ENCODE measurements at regions not wholly inside any gene's neighbourhood (a gene's known extent, or its start where the extent isn't known, plus 50 kb on each side); places are given as distances from the start of the nearest gene placed in this dataset.
"Not testable (repeated sequence)": the region's sequence is repeated elsewhere in the genome, so short reads cannot be mapped to it uniquely, and the experiment has no call there.

DNA sequence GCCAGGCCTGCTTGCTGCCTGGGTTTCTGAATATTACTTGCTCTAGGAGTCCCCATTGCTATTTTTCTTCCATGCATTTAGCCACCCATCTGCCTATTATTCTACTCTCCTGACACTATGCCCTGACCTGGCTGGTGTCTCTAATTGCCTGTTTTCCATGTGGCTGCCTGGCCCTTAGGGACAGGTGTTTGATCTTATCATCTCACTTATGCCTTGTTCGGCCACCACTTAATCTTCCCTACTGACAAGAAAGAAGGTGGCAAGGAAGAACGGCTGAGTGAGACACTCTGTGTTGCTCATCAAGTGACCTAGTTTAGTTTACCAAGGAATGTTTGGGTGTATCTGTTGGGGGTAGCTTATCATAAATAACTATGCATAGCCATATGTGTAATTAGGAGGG lies 50.4 kb upstream of the RAPH1 start:
- no peak for DNase-seq (ENCODE audit: low read depth in 2 of 3, low spot score in 2 of 3)

DNA sequence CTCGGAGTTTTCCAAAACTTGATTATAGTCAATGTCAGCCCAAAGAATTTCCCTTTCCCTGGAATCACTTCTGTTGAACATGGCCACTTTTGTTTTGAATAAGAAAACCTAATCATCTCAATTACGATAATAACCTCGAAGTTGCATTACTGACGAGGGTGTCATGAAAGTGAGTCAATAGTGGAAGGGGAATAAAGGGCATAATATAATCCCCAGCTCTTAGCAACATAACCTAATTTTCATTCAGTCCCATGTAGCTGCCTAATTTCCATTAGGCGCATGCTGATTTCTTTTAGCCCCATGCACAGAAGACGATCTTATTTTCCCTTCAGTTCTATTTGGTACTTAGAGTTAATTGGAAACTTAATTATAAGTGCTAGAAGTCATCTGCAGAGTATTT lies 51.1 kb upstream of the RAPH1 start:
- DNase-seq (ENCODE audit: low read depth in 2 of 3, low spot score in 2 of 3): no peak

DNA sequence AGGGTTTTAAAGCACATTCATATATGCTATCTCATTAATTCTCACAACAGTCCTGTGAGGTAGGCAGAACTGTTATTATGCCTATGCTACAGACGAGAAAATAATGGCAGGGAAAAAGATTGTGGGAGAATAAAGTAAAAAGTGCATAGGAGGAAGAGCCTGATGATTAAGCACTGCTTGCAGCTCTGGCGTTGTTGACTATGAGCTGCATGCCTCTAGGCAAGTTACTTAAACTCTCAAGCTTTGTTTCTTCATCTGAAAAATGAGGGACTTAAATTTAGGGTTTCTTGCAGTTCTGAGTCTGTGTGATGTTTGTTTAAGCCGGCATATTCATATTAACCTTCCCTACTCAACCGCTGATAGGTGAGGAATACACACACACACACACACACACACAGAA lies 51.6 kb upstream of the RAPH1 start:
- no peak for DNase-seq (ENCODE audit: low read depth in 2 of 3, low spot score in 2 of 3)

DNA sequence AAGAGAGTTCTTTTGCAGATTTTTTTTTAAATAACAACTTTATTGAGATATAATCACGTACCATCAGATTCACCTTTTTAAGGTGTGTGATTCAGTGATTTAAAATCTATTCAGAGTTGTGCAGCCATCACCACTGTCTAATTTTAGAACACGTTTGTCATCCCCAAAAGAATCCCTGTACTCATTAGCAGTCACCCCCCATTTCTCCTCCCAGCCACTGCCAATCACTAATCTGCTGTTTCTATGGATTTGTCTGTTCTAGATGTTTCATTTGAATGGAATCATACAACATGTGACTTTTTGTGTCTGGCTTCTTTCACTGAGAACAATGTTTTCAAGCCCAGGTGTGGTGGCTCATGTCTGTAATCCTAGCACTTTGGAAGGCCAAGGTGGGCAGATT lies 55.4 kb upstream of the RAPH1 start:
- DNase-seq (ENCODE audit: low read depth in 2 of 3, low spot score in 2 of 3): no peak

DNA sequence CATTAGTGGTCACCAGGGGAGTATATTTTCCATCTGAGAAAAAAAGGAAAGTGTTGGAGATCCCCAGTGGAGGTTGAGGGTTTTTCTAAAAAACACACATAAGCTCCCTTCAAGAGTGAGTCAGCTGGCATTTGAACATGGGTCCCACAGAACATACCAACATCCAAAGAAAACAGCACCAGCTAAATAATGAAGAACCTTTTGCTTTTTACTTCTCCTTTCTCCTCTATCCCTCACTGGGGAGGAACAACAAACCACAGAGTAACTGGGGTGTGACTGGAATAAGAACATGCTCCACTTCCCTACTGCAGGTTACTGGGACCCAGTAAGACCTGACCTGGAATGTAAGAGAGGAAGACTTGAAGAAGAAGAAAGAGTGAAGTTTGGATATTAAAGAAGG lies 56.5 kb upstream of the RAPH1 start:
- DNase-seq (ENCODE audit: low read depth in 2 of 3, low spot score in 2 of 3): peak in 1 of 3 donors; percentile 41

DNA sequence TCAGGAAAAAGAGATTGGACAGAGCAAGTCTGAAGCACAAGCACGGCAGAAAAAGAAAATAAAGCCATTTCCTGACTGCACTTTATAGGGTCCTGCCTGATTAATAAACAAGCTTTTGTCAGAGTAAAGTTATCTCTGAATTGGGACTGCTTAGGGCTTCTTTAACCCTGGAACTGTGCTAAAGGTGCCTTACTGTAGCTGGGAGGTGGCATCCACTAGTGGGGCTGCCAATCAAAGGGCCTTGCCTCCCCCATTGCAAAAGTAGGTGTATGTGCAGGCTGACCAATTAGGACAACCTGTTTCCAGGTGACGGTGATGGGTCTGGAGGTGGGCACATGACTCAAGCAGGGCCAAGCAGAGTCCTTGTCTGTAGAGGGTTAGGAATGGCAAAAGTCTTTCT lies 57.4 kb upstream of the RAPH1 start:
- no peak for DNase-seq (ENCODE audit: low read depth in 2 of 3, low spot score in 2 of 3)

DNA sequence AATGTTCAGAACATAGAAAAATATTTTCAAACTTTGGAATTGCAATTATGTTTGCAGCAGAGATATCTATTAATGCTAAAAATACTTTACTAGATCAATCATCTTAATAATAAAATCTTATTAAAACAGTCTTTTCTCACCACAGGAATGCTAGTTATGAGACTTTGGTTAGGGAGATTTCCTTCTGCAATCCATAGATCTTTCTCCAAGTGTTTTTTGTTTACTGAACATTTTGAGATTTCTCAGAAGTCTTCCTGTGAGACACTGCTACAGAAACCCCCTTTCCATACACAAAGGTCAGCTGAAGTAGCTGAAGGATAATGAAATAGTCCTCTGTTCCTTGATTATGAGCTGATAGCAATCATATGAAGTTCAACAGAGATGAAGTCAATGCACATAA lies 59.4 kb upstream of the RAPH1 start:
- DNase-seq (ENCODE audit: low read depth in 2 of 3, low spot score in 2 of 3): no peak

DNA sequence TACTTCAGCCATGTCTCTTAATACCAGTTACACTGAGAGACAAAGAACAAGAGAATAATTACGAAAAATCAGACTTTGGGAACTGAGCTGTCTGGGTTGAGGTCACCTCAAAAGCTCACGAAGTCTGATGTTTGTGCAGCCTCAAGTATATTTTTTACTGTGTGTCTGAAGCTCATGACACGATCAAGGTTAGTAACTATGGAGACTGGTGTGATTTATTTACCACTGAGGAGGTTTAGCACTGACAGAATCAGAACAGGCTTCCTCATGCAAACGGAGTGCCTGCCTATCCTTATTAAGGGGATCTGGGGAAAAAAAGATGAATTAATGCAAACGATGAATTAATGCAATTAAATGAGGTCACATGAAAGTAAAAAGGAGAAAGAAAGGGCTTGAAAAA lies 61.1 kb upstream of the RAPH1 start:
- DNase-seq (ENCODE audit: low read depth in 2 of 3, low spot score in 2 of 3): no peak

DNA sequence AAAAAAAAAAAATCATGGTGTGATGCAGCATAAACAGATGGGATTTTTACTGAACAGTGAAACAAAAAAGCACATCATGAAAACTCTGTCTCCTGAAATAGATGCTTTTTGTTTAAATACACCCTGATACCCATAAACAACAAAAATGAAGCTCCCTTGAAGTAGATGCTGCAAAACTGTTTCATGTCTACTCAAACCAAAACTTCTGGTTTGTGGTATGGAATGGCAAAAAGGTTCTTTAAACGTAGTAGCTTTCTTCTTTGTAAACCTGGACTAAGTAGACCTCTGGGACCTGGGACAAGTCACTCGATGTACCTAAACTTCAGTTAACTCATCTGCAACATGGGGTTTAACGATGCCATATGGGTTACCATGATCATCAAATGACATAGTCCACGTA lies 64.4 kb upstream of the RAPH1 start:
- DNase-seq (ENCODE audit: low read depth in 2 of 3, low spot score in 2 of 3): no peak

DNA sequence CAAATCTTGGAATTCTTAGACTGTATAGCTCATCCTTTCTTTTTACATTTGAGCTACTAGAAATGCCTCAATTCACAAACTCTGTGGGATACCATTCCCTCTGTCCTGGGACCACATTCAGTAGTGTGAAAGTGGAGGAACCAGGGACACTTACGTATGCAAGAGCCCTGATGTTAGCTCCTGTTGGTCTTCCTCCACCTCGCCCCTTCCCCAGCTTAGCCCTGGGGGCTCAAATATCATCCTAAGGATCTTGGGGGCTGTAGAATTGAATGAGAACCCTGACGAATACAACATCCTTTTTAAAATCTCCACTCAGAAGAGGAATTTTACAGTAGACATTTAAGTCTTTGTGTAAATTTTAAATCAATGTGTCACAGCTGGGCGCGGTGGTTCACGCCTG lies 65.2 kb upstream of the RAPH1 start:
- no peak for DNase-seq (ENCODE audit: low read depth in 2 of 3, low spot score in 2 of 3)

DNA sequence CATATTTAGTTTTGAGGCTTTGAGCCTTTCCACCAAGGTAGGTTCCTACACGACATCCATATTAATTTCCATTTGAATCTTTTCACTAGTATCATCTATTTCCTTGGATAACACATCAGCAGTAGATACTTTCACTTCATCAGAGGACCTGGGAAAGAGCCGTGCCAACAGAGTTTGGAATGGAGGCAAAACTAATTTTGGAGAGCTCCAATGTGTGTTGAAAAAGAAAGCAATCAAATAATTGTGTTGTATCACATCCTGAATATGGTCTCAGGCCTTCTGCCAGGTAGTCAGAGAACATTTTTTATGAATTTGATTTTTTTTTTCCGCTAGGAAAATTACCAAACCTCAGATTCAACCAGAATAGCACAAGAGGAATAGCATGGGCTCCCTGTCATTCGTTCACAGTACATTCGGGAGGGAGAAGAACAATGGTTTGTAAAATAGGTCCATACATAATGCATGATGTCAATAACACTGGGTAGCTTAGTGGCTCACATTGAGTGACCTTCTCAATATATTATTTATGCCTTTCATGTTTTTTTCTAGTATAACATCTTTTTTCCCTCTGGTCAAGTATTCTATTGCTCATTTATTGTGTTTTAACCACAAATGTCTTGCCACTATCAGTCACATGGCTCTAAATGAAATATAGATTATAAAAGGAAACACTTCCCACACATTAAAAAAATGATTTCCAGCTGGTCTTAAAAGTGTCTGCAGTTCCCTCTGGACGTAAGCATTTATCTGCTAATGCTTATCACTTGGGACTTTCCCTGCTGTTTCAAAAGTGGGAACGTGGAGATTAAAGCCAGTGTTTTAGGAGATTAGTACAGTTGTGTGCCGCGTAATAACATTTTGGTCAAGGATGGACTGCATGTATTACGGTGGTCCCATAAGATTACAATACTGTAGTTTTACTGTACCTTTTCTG lies 68.6 kb upstream of the RAPH1 start:
- no peak for DNase-seq (ENCODE audit: low read depth in 2 of 3, low spot score in 2 of 3)

DNA sequence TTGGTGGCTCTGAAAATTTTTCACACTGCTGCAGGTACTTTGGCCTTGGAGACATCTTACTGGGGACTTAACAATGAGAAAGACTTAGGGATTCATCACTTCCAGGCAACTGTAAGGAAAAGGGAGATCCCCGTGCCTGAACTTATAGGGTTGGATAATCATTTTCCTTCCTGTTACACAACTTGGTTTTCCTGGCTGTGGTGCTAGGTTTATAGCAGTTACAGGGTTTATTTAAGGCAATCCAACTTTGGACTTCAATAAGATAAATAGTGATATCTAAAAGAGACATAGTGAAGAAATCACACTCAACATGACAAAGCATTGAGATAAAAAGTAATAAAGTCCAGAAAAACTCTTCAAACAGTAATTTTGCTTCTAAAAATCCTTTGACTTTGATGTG lies 70.2 kb upstream of the RAPH1 start:
- DNase-seq (ENCODE audit: low read depth in 2 of 3, low spot score in 2 of 3): no peak

DNA sequence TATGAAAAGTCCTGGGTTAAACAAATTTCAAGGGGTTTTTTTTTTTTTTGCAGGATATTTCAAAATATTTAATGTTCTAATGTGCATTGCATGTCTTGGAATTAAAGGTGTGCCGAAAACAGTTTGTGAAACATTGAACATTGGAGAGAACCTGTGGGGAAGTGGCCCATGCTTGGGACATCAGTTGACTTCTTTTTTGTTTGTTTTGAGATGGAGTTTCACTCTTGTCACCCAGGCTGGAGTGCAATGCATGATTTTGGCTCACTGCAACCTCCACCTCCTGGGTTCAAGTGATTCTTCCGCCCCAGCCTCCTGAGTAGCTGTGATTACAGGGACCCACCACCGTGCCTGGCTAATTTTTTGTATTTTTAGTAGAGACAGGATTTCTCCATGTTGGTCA lies 71.0 kb upstream of the RAPH1 start:
- DNase-seq (ENCODE audit: low read depth in 2 of 3, low spot score in 2 of 3): no peak

DNA sequence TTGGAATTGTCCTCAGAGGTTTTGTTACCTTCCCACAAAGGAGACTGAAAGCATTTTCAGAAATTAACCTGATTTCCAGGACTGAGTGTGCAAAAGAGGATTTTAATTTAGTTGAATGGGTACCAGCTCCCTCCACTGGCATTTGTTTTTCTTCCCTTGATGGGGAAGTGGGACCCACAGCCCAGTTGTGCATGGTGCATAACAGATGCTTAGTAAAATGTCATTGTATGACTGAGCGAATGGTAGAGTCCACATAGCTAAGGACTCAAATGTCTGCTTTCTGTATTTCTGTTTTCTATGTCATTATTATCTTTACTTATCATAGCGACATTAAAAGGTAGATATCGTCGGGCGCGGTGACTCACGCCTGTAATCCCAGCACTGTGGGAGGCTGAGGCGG lies 75.5 kb upstream of the RAPH1 start:
- DNase-seq (ENCODE audit: low read depth in 2 of 3, low spot score in 2 of 3): no peak

DNA sequence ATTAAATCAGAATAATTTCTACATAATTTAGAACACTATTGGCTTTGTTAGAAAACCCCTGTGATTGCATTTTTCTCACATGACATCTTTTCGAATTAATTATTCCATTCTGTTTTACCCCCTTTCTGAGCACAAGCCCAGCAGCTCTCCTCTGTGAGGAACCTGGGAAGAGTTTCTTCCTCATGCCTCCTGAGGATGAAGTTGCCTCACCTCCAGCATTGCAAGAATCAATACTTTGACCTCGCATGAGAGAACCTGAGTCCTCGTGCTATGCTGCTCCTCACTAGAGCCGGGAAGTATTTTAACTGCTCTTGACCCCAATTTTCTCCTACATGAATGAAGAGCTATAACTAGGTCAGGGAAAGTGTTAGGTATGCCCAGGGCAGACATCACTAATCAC lies 77.1 kb upstream of the RAPH1 start:
- DNase-seq (ENCODE audit: low read depth in 2 of 3, low spot score in 2 of 3): no peak

DNA sequence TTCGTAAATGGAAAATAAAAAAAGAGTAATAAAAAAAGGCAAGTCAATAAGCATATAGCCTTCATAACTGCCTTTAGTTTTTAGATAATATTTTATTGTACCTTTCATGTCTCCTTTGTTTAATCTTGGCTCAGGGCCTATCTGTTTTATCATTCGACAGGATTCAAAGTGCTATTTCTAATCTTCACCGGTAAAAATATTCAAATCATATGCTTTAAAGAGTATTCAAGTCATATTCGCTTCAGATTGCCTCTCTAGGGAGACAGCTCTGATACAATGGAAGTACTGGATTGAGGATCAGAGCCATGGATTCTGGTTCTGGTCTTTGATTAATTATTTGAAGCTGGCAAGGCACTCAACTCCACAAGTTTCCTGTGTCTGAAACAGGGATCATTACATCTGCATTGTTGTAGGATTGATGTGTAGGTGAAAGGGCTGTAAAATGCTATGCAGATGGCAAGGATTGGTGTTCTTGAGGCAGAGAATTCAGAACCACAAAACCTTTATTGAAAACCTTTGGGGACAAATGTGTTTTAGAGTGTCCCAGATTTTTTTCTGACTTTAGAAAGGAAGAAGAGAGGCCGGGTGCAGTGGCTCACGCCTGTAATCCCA lies 84.3 kb upstream of the RAPH1 start:
- no peak for DNase-seq (ENCODE audit: low read depth in 2 of 3, low spot score in 2 of 3)

DNA sequence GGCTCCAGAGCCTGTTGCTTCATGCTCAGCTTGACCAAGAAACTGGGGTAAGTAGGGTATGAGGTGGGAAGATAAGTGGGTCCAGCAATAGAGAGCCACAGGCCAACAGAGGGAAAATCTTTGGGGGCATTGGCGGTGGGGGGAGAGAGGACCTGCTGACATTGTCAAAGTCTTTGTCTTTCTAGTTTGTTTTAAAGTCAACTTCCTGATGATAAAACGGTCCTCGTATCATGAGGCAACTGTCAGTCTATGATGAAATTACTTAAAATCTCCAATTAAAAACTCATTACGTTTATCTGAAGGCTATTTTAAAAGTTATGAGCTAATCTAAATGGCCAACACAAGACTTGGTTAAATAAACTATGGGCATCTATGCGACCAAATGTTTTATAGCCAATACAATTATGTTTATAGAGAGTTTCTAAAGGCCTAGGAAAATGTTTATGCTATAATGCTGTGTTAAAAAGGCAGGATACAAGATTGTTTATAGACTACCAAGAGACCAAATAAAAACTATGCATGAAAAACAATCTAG lies 84.4 kb upstream of the CD28 start:
- no peak for DNase-seq (ENCODE audit: low read depth in 2 of 3, low spot score in 2 of 3)

DNA sequence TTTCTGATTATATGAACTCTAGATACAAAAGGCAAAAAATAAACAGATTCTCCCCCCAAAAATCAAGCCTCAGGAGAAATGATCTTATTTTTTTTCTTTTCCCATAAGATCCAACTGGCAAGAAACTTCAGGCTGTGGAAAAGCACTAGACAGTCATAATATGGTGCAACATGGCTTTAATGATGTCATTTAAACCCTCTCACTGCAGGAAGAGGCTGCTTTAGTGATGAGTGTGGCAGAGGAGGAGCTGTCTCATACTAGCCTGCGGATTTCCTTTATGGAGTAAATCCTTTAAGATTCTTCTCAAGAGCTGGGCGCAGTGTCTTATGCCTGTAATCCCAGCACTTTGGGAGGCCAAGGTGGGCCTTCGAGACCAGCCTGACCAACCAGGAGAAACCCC lies 83.3 kb upstream of the CD28 start:
- no peak for DNase-seq (ENCODE audit: low read depth in 2 of 3, low spot score in 2 of 3)

DNA sequence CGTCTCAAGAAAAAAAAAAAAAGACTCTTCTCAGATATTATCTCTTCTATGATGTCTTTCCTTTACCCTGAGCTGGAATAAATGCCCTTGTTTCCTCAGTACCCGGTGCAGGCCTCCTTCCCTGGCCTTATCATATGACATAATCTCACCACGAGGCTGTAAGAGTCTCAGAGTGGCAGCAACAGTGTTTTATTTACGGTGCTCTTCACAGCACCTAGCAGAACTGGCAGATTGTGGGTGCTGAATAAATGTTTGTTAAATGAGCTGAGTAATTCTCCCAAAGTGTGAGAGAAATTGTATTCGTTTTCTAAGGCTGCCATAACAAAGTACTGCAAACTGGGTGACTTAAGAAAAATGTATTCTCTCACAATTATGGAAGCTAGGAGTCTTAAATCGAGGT lies 82.8 kb upstream of the CD28 start:
- DNase-seq (ENCODE audit: low read depth in 2 of 3, low spot score in 2 of 3): no peak

DNA sequence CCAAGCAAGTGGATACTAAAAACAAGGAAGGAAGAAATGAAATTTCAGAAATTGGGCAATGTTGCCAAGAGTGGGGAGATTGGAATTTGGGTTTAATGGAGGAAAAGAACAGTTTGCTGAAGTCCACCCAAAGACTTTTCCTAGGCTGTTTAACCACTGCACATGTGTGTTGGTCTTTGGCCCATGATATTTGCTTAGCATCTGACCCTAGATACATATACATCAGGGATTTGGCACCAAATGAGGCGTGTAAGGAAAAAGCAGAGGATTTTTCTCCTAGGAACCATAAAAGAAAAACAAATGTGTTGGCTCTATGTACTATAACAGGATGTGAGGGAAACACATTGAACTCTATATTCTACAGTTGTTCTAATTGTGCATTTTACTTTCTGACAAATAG lies 80.7 kb upstream of the CD28 start:
- no peak for DNase-seq (ENCODE audit: low read depth in 2 of 3, low spot score in 2 of 3)

DNA sequence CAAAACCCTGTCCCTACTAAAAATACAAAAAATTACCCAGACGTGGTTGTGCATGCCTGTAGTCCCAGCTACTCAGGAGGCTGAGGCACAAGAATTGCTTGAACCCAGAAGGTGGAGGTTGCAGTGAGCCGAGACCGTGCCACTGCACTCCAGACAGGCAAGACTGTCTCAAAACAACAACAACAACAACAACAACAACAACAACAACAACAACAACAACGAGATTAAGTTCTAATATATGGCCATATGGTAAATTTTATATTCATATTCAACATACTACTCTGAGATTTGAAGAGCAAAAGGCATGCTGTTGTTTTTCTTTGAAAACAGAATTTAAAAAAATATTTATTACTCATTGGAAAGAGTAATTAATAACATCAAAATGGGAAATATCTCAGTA lies 80.2 kb upstream of the CD28 start:
- not testable (repeated sequence) for DNase-seq (ENCODE audit: low read depth in 2 of 3, low spot score in 2 of 3)

DNA sequence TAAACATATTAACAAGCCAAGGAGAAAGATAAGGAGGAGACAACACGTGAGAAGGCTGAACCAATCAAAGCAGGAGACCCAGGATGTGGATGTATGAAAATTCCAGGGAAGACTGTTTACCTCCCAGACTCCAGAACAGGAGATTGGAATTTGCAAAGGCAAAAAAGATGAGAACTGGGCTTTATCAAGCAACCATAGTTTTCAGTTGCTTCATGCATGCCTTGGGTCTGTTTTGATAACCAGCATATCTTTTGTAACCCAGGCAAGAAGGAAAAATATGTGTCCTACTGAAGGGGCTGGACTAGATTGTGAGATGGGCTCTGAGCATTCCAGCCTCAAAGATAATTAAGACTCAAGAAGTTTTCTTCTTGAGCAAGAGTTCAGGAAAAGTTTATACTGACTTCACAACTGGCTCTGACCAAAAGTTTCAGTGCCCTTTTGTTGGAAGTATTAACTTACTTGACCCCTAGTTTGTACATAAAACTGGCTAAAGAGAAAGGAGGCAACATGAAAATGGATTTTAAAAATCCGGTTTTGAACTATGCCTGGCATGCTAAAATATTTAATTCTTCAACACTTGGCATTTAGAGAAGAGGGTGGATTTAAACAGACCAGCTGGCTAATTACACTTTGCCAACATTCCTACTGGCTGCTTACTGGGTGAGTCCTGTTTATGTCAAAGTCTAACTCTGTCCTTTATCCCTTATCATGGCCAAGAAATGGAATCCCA lies 79.3 kb upstream of the CD28 start:
- DNase-seq (ENCODE audit: low read depth in 2 of 3, low spot score in 2 of 3): no peak
